Dedifferentiated amniotic fluid mesenchymal stem cell (primary cell): ENCODE measurements at regions not wholly inside any gene's neighbourhood (a gene's known extent, or its start where the extent isn't known, plus 50 kb on each side); places are given as distances from the start of the nearest gene placed in this dataset.

Source experiments
- DNase-seq: peaks from one replicate; pipeline ENCODE4 v3.0.0-alpha.2; 2016; ENCODE audit errors: extremely low spot score

DNA sequence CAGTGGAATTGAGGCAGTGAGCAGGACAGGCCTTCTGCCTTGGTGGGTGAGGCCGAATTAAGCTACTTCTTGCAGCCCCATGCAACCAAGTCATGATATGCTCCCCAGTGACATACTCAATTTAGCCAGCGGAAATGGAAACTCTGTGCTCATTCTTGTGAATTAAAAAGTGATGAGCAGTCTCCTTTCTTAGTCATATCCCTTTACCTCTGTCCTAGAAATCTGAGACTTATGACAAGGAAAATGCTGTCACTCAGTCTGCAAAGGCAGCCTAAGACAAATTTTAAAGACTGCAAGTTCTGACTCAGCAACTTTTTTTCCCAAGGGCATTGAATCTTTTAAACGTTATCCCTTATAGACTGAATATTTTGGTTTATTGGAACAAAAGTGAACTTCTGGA lies 218.2 kb downstream of the SH3BP4 start:
- peak; percentile 68 for DNase-seq

GRCh38 chr2:235170536-235171521 lies 219.0 kb downstream of the SH3BP4 start:
- peak; percentile 89 for DNase-seq

DNA sequence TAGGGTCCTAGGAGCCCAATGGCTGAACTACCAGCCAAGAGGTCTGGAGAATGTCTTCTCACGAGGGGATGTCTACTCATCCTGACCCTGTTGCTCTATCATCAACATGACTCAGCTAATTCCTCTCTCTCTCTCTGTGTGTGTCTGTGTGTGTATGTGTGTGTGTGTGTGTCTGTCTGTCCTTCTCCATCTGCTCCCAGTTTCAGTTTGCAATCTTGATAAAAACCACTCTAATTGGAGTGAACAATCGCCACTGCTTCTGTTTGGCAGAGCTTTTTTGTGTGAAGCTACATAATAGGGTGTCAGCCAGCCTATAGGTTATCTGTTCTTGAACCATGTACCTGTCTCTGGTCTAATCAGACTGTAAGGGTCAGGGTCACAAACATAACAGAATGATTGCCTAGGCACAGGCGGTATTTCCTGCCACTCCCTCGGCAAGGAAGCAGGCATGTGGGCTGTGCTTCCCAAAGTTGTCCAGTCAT lies 219.8 kb downstream of the SH3BP4 start:
- DNase-seq, result peak; percentile 19

- no peak for DNase-seq
These were observed 228.8 kb downstream of the SH3BP4 start for GRCh38 chr2:235180642-235181041.

- no peak for DNase-seq
These were observed 232.0 kb downstream of the SH3BP4 start for GRCh38 chr2:235183786-235184185.

GRCh38 chr2:235187806-235188205 lies 236.0 kb downstream of the SH3BP4 start:
- no peak for DNase-seq

- DNase-seq, result no peak
These were observed 239.7 kb downstream of the SH3BP4 start for GRCh38 chr2:235191486-235191885.

- no peak for DNase-seq
These were observed 240.2 kb downstream of the SH3BP4 start for GRCh38 chr2:235191978-235192377.

DNA sequence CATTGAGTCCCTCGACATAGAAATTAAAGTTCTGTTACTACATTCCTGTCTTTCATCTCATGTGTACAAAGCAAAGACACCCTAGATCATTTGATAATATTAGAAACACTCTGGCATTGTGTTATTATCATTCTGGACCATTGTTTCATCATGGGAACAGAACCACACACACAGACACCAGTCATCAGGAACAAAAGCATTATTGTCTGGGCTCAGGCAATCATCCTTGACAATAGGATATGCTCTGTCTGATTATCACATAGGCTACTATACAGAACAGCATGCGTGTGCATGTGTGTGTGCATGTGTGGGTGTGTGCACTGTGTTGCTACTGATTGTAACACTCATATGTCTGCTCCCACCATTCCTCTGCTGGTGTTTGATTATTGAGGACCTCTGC lies 242.5 kb downstream of the SH3BP4 start:
- DNase-seq, result no peak

DNA sequence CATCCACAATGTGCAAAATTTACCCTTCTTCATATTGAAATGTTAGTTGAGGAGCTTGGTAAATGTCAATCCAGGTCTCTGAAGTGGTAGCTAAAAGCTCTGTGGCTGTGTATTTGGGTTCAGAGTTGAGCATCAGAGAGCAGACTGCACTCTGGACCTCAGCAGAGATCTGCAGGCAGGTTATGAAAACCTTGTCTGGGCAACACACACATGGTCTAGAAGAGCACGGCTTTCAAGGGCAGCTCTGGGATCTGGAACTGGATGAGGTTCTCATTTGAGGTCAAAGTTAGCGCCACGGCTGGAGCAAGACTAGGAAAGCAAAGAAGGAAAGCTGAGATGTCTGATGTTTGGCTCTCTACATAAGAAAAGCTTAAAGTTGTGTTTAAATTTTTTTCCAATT lies 243.0 kb downstream of the SH3BP4 start:
- no peak for DNase-seq

DNA sequence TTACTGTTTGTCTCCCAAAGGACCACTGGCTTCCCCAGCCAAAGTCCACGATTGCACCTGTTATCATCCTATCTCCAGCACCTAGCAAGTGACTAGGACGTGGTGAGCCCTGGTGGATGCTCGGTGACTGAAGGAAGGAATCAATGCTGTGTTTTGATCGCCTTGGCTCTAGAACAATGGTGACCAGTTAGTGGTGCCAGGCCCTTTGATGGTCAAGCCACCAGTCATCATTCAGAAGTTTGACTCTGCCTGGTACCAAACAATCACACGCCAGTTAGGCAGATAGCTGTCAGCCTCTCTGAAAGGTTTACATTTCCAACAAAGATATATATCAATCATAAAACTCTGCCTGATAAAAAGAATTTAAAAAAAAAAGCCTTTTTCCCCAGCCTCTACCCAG lies 244.1 kb downstream of the SH3BP4 start:
- no peak for DNase-seq

DNA sequence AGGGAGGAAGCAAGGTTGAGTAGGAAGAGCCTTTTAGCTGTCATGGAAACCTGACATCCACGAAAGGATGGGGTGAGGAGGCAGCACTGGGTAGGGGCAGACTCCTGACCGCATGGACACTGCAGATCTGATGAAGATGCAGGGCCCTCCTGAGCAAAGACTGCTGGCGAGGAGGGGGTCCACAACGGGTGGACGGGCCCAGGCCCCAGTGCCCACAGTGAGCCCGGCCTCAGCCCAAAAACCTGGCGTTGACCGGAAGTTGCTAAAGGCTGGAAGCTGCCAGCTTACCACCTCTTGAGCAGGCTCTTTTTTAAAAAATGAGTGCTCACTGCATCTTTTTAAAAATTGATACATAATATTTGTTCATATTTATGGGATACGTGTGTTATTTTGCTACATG lies 247.3 kb downstream of the SH3BP4 start:
- DNase-seq, result no peak

- no peak for DNase-seq
These were observed 248.4 kb downstream of the SH3BP4 start for GRCh38 chr2:235200216-235200615.

- no peak for DNase-seq
These were observed 249.9 kb downstream of the SH3BP4 start for GRCh38 chr2:235201756-235202155.

- DNase-seq, result no peak
These were observed 253.1 kb downstream of the SH3BP4 start for GRCh38 chr2:235204948-235205347.

DNA sequence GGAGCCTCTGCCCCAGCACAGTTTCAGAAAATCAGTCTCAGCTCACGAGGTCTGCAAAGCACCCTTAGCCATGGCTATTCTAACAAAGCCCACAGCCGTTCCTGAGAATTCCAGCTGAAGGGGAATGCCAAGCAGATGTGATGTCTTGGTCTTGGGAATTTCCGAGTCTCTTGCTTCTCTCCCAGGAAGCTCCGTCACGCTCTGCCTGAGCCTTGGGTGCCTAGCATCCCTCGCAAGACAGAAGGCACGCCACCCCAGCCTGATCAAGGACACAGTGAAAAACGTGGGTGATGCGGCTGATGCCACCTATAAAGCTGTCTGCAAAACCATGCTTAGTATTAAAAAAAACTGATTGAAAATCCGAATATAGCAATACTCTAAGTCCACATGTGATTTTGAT lies 254.6 kb downstream of the SH3BP4 start:
- no peak for DNase-seq

DNA sequence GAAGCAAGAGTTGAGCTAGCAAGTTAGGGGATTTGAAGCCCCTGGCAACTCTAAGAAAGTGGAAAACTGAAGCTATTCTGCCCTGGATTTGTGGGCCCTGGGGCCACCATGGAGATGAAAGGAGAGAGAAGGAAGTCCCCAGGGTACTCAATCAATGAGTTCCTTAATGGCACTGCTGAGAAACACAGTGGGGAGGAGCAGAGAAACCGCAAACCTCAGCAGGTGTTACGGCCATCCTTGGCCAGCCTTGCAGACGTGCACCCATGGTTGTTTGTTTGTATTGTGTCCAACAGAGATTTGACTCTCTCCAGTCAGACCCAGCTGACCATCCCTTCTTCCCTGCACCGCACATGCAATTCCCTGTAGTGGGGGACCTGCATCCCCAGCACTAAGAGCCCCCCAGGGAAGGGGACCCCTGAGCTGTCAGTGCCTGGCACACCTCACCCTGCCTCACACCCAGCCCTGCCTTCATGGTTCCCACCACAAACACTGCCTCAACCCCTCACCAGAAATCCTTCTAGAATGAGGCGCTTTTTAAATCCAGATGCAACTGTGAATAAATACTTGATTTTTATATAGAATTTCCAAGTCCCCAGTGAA lies 255.3 kb downstream of the SH3BP4 start:
- no peak for DNase-seq

- no peak for DNase-seq
These were observed 259.2 kb downstream of the SH3BP4 start for GRCh38 chr2:235211056-235211455.

- no peak for DNase-seq
These were observed 260.8 kb downstream of the SH3BP4 start for GRCh38 chr2:235212501-235213158.

DNA sequence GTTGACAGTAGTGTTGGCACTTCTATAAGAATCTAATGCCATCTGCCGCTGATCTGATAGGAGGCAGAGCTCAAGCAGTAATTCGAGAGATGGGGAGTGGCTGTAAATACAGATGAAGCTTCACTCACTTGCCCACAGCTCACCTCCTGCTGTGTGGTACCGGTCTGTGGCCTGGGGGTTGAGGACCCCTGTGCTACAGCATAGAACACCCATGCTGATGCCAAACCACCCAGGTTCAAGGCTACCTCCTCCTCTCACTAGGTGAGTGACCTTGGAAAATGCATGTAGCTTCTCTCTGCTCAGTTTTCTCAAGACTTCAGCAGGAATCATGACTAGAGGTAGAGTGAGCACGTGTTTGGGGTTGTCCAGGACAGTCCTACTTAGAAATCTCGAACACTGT lies 263.4 kb downstream of the SH3BP4 start:
- DNase-seq, result no peak

DNA sequence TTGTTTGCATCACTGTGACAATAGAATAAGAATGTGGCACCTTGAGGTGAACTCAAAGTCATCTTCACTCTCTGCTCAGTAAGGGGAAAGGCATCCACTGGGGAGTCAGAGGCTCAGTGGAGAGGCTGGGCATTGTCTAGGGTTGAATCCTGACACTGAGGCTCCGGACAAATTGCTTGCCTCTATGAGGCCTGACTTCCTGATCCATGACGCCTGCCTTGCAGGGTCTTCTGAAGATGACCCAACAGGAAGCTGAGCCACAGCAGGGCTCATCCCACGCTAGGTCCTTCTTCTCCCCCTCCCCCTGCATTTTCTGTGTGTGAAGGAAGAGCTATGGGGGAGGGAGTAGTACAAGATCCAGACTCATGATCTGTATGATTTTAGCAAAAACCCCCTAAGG lies 265.1 kb downstream of the SH3BP4 start:
- DNase-seq, result no peak

DNA sequence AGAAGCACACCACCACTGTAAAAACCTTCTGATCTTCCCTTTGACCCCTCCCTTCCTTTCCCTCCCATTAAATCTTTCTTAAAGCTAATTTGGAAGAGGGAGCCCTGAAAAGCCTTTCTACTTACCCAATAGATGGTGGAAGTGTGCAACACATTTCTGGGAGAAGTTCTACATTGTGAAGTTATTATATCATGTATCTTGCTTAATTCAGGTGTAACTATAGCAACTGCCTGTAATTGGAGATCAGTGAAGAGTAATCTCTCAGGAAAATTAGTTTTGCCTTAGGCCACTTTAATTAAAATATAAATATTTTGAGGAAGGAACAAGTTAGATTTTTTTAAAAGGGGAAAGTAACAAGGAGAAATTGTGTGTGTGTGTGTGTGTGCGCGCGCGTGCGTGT lies 266.0 kb downstream of the SH3BP4 start:
- peak; percentile 45 for DNase-seq
